HG02938 (cell line): ENCODE measurements at regions not wholly inside any gene's neighbourhood (a gene's known extent, or its start where the extent isn't known, plus 50 kb on each side); places are given as distances from the start of the nearest gene placed in this dataset.

Experiments used
- ATAC-seq: cut with Tn5 transposase; IDR thresholded peaks from one replicate; pipeline ENCODE4 v1.9.1; 2021; ENCODE audit warnings: mild to moderate bottlenecking, moderate library complexity; ENCODE audit not compliant: unreplicated experiment

DNA sequence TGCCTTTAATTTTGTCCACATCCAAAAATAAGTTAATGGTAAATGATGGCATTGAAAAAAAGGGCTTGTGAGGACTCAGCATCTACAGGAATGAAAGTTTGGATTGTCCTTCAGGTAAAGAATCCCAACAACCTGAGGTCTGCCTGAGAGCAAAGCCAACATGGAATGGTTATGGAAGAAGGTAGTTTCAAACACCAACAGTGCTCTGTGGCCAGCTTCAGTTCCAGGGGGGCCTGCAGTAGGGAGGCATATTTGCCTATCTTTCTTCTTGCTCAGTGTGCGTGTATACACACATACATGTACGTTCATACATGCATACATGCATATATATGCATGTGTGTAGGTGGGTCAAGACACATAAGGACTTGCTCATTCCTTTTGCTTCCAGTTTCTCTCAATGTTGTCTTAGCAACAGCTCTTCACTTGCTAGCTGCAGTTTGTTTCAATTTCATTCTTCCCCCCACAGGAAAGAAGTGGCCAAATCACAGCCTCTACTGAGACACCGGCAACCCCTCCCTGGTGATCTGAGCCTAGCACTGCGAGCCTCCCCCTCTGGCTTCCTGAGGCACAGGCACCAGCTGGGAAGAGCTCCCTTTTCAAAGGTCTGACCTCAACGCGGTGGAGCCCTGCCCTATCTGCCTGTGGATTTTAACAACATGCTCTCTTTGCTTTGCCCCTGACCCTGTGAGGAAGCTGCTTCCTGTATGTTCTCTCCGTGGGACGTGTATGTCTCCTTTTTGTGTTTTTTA lies 146.2 kb downstream of the KLF13 start:
- peak; percentile 88 for ATAC-seq

GRCh38 chr15:31473385-31474058 lies 146.9 kb downstream of the KLF13 start:
- peak; percentile 13 for ATAC-seq

- no peak for ATAC-seq
Observed at GRCh38 chr15:31474059-31474868, 147.6 kb downstream of the KLF13 start.

DNA sequence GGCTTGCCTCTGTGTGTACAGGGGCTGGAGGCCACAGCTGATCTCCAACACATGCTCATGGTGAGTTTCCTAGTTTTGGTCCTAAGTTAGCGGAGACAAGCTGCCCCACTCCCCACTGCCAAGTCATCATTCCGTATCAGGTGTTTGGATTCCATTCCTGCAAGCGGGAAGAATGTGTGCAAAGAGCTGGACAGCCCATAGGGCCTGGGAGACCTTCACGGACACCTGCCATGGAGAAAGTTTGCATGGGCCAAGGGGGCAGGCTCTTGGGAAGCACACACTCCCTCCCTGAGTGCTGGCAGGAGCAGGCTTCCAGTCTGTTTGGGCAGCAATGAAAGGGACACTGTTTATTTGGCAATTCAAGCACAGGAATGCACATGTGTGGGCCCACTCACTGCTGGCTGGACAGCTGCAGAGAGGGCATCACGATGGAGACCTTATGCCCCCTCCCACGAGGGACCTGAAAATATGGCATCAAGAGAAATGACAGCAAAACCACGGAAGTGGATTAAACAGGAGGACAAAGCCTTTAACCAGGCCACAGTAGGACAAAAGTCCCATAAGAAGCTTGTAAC lies 149.7 kb downstream of the KLF13 start:
- no peak for ATAC-seq

- no peak for ATAC-seq
Observed at GRCh38 chr15:31476866-31477265, 150.2 kb downstream of the KLF13 start.

DNA sequence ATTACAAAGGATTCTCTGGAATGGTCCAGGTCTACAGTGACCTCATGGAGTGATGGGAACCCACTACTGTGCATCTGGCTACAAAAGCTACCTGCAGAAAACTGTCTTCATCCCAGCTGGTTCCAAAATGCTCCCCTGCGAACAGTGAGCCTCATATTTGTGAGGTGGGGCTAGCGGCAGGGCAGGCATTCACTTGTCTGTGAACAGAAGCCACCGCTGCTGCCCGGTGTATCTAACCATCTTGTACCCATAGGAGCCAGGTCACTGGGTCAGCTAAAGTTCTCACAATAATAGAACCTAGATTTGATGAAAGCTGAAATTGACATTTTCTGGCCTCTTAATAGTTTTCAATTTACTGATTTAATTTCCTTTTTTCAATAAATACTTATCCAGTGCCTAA lies 150.7 kb downstream of the KLF13 start:
- ATAC-seq: no peak

GRCh38 chr15:31477851-31478701 lies 151.4 kb downstream of the KLF13 start:
- ATAC-seq: no peak

DNA sequence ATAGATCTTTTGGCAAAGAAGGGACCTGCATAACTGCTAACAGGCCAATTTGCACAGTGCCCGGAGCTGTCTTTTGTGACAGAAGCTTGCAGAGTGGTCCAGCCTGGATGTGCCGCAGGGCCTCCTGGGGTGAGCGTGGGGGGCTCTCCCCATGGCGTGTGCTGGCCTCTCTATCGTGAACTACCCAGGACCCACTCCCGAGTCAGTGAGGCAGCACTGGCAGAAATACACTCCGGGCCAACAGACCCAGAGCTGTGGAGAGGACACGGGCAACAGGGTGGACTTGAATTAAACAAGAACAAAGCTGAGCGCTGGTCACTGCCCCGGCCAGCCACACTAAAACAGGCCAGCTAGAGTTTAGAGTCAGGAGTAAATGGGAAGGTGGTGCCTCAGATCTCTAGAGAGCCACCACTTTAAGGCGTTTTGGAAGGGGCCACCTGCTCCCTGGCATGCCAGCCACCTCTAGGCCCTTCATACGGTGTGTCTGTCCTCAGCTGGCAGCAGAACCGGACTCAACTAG lies 152.1 kb downstream of the KLF13 start:
- no peak for ATAC-seq

DNA sequence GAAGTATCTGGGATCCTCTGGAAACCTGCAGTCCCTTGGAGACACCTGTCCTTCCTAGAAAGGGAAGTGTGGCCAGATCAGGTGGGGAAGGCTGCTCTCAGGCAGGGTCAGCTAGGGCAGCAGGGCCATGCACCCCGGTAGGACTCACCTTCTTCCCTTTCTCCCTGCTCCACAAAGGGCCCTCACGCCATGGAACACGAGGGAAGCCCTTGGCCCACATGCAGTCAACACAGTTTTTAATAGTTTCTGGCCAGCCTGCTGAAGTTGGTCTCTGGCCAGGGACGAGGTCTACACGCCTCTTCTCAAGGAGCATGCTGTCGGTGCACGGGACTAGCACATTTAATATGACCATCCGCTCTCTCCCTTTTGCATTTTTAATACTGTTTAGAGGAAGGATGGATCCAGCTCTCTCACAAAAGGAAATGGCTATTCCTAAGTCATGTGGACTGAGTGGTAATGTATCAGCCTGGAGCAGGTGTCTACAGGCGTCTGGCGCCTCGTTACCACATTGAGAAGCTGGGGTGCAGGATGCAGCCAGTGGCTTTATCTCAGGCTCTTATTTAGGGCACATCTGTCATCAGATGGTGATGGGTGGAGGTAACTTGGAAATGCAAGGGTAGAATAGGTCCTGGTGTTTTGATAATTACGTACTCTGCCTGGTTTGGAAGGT lies 153.9 kb downstream of the KLF13 start:
- ATAC-seq: no peak

- no peak for ATAC-seq
Observed at GRCh38 chr15:31481142-31481541, 154.5 kb downstream of the KLF13 start.

DNA sequence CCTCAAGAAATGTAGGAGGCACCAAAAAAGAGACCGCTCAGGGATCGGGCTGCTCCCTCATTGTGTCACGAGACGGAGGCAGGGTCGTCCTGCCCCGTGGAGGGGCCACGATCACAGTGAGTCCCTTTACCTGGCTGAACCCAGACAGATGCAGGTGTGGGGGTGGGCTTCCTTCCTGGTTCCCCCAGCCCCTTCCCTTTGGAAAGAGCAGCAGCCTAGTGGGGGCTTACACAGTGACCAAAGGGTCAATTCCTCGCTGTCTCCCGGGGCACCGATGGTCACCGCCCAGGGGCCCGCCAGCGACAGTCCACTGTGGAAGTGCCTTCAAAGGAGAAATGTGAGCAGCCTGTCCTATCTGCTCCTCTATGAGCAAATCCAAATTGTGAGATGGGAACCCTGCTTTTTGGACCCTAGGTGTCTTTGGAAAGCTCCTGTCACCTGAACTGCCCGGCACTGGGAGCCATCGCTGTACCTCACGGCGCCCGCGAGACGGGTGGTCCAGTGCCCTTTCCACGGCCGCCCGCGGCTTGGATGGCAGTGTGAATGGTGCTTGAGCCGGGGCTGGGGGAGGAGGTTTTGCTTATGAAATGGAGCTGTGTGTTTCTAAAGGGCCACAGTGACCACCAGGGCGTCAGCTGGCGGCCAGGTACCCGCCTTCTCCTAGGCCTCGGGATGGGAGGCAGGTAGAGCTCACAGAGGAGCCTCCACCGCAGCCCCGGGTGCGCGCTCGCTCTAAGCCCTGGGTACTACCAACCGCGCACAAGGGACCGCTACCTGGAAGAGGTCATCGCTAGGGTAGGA lies 155.7 kb downstream of the KLF13 start:
- ATAC-seq: no peak

DNA sequence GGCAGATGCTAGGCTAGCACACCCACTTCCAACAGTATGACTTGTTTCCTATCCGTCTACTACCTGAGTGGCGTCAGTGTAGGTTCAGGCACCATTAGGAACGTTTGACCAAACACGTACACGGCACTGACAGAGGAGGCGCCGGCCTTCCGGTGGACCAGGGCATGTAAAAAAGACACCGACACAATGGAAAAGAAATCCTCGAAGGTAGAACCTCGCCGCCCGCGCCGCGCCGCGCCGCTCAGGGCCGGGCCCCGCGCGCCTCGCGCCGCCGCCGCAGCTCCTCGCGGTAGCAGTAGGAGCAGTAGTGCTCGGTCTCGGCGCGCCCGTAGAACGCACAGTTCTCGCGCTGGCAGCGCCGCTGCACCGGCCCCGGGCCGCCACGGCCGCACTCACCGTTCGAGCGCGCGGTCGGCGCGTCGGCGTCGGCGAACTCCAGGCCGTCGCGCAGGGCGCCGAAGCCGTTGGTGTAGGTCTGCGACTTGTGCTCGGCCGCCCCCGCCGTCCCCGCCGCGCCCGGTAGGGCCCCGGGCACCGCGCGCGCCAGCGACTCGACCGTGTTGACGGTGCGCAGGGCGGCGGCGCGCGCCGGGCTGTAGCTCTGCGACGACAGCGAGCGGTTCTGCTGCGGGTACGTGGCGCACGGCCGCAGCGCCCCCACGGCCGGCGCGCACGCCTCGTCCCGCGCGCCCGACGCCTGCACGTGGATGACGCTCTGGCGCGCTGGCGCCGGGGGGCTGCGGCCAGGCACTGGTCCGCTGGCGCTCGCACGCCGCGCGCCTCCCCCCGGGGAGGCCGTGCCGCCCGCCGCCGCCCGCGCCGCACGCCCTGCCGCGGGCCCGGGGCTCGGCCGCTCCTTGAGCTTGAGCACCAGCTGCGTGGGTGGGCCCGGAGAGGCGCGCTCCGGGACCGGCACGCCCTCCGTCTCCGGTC lies 156.7 kb downstream of the KLF13 start:
- ATAC-seq: no peak

- ATAC-seq: no peak
Observed at GRCh38 chr15:31483986-31484951, 157.6 kb downstream of the KLF13 start.

GRCh38 chr15:31484986-31485385 lies 158.4 kb downstream of the KLF13 start:
- ATAC-seq: no peak

GRCh38 chr15:31485431-31485830 lies 158.8 kb downstream of the KLF13 start:
- no peak for ATAC-seq

DNA sequence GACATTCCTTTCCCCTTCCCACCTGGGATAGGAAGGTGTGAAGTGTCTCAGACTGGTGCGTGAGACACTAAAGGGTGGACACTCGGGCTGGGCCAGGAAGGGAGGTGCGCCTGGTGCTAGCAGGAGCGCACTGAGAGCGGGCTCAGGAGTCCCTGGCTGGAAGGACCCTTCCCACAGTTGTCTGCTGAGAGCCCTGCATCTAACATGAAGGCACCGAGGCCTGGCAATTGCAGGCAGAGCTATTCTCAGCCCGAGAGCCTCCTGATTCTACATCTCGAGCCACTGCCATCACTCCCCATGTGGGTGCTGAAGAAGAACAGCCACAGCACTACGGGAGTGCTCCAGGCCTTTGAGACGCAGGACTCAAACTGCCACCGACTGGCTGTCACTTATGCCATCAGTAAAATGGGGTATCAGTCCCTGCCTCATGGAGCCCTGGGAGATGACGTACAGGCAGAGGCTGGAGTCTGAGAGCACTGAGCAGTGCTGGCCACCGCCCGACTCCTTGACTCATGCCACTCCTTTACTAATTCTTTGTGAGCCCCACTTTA lies 159.4 kb downstream of the KLF13 start:
- no peak for ATAC-seq
